DOHH2 (cell line): ENCODE measurements at regions not wholly inside any gene's neighbourhood (a gene's known extent, or its start where the extent isn't known, plus 50 kb on each side); places are given as distances from the start of the nearest gene placed in this dataset.

Source experiments
- H3F3A ChIP-seq: fragments of 200-600 bp; sonication (generic), shearing (Covaris generic); 2 replicates; pipeline ENCODE4 v1.6.0; 2016; ENCODE audit warnings: antibody characterized with exemption, mild to moderate bottlenecking; ENCODE audit not compliant: control insufficient read depth, insufficient read depth
- H3K27ac ChIP-seq: fragments of 200-600 bp; sonication (generic); 2 replicates; pipeline ENCODE4 v1.5.1; 2014; ENCODE audit warnings: low read depth, mild to moderate bottlenecking, low read length, moderate library complexity
- H3K27me3 ChIP-seq: fragments of 200-600 bp; sonication (generic); 2 replicates; pipeline ENCODE4 v1.6.1; 2014; ENCODE audit warnings: mild to moderate bottlenecking, low read length, mixed read lengths; ENCODE audit not compliant: control insufficient read depth
- H3K36me3 ChIP-seq: fragments of 200-600 bp; sonication (generic); 2 replicates; pipeline ENCODE4 v1.6.1; 2014; ENCODE audit warnings: mild to moderate bottlenecking, low read length, moderate library complexity, mixed read lengths; ENCODE audit not compliant: control insufficient read depth
- H3K4me1 ChIP-seq: fragments of 200-600 bp; sonication (generic); 2 replicates; pipeline ENCODE4 v1.6.1; 2014; ENCODE audit warnings: mild to moderate bottlenecking, low read length, mixed read lengths; ENCODE audit not compliant: control insufficient read depth
- H3K4me2 ChIP-seq: fragments of 200-600 bp; sonication (generic); 2 replicates; pipeline ENCODE4 v1.6.0; 2014; ENCODE audit warnings: mild to moderate bottlenecking, low read length, moderate library complexity
- H3K4me3 ChIP-seq: fragments of 200-600 bp; sonication (generic); 2 replicates; pipeline ENCODE4 v1.5.1; 2014; ENCODE audit warnings: mild to moderate bottlenecking, low read length, mixed read lengths
- H3K79me2 ChIP-seq: fragments of 200-600 bp; sonication (generic); 2 replicates; pipeline ENCODE4 v1.6.1; 2014; ENCODE audit warnings: mild to moderate bottlenecking, low read length, mixed read lengths; ENCODE audit not compliant: control insufficient read depth
- H3K9me2 ChIP-seq: fragments of 200-600 bp; sonication (generic); replicated peaks from 2 replicates; pipeline ENCODE4 v1.6.1; 2014; ENCODE audit warnings: mild to moderate bottlenecking, low read length, mixed read lengths; ENCODE audit not compliant: control insufficient read depth
- H3K9me3 ChIP-seq: fragments of 200-600 bp; sonication (generic); 2 replicates; pipeline ENCODE4 v1.6.1; 2014; ENCODE audit warnings: antibody characterized with exemption, low read length, mixed read lengths; ENCODE audit not compliant: control insufficient read depth, insufficient read depth
- H4K20me1 ChIP-seq: fragments of 200-600 bp; sonication (generic); 2 replicates; pipeline ENCODE4 v1.6.0; 2014; ENCODE audit warnings: low read depth, mild to moderate bottlenecking, antibody characterized with exemption, low read length, moderate library complexity; ENCODE audit not compliant: control insufficient read depth, insufficient read depth
- CTCF ChIP-seq: fragments of 200-600 bp; sonication (generic); IDR thresholded peaks from one replicate; pipeline ENCODE4 v1.5.1; 2014; ENCODE audit warnings: antibody characterized with exemption, mild to moderate bottlenecking, low read depth, low read length; ENCODE audit not compliant: poor library complexity, severe bottlenecking
- EZH2phosphoT487 ChIP-seq: fragments of 200-600 bp; sonication (generic); IDR thresholded peaks from 2 replicates; pipeline ENCODE4 v1.6.1; 2017; ENCODE audit warnings: borderline replicate concordance, mild to moderate bottlenecking, antibody characterized with exemption, low read length, moderate library complexity, mixed read lengths

GRCh38 chr1:214927796-214928195 is 154.7 kb upstream of the KCNK2 start:
- Histone ChIP-seq H3K36me3 (no peaks in the 10 kb centered on the region), H3K27me3 (no peaks in the 10 kb centered on the region), H3K9me2 (no peaks in the 10 kb centered on the region; the same call in 1 of the 2 replicates), H3K79me2 (no peaks in the 10 kb centered on the region), H3K4me1 (no peaks in the 10 kb centered on the region), H3F3A (no peaks in the 10 kb centered on the region), H3K4me2 (no peak overlapping the region), H3K4me3 (no peak overlapping the region), H4K20me1 (no peaks in the 10 kb centered on the region), H3K27ac (no peak overlapping the region), H3K9me3 (no peaks in the 10 kb centered on the region)
- TF ChIP-seq EZH2phosphoT487 (no peak), CTCF (no peak)

GRCh38 chr1:214928574-214928973 is 154.0 kb upstream of the KCNK2 start:
- Histone ChIP-seq H3K4me1 (no peaks in the 10 kb centered on the region), H3K27me3 (no peaks in the 10 kb centered on the region), H3K4me2 (no peak overlapping the region), H3K79me2 (no peaks in the 10 kb centered on the region), H4K20me1 (no peaks in the 10 kb centered on the region), H3K4me3 (no peak overlapping the region), H3F3A (no peaks in the 10 kb centered on the region), H3K9me2 (no peaks in the 10 kb centered on the region; the same call in 1 of the 2 replicates), H3K36me3 (no peaks in the 10 kb centered on the region), H3K9me3 (no peaks in the 10 kb centered on the region), H3K27ac (no peak overlapping the region)
- no peak for TF ChIP-seq EZH2phosphoT487
- TF ChIP-seq CTCF = no peak

- Histone ChIP-seq H3F3A (no peaks in the 10 kb centered on the region), H3K4me3 (no peak overlapping the region), H3K9me2 (no peaks in the 10 kb centered on the region), H3K27ac (no peak overlapping the region), H3K27me3 (no peaks in the 10 kb centered on the region), H3K36me3 (no peaks in the 10 kb centered on the region), H3K4me2 (no peak overlapping the region), H3K9me3 (no peaks in the 10 kb centered on the region), H3K4me1 (no peaks in the 10 kb centered on the region), H4K20me1 (no peaks in the 10 kb centered on the region), H3K79me2 (no peaks in the 10 kb centered on the region)
- no peak for TF ChIP-seq CTCF
Observed at GRCh38 chr1:214933375-214933774, 149.2 kb upstream of the KCNK2 start.

GRCh38 chr1:214934045-214934444 is 148.5 kb upstream of the KCNK2 start:
- H3K36me3 ChIP-seq = no peaks in the 10 kb centered on the region
- no peak overlapping the region for H3K4me3 ChIP-seq
- H4K20me1 ChIP-seq = no peaks in the 10 kb centered on the region
- H3K4me2 ChIP-seq = no peak overlapping the region
- no peaks in the 10 kb centered on the region for H3K79me2 ChIP-seq
- H3K9me3 ChIP-seq = no peaks in the 10 kb centered on the region
- no peaks in the 10 kb centered on the region for H3K27me3 ChIP-seq
- no peaks in the 10 kb centered on the region for H3F3A ChIP-seq
- H3K9me2 ChIP-seq = no peaks in the 10 kb centered on the region
- H3K4me1 ChIP-seq = no peaks in the 10 kb centered on the region
- H3K27ac ChIP-seq = no peak overlapping the region
- TF ChIP-seq EZH2phosphoT487 = no peak
- TF ChIP-seq CTCF = no peak
